ENCODE measurements at regions not wholly inside any gene's neighbourhood (a gene's known extent, or its start where the extent isn't known, plus 50 kb on each side); places are given as distances from the start of the nearest gene placed in this dataset.
A peak's percentile ranks its signal among the peaks of the same experiment; 100 is the strongest.
"Not testable (repeated sequence)": the region's sequence is repeated elsewhere in the genome, so short reads cannot be mapped to it uniquely, and the experiment has no call there.

DNA sequence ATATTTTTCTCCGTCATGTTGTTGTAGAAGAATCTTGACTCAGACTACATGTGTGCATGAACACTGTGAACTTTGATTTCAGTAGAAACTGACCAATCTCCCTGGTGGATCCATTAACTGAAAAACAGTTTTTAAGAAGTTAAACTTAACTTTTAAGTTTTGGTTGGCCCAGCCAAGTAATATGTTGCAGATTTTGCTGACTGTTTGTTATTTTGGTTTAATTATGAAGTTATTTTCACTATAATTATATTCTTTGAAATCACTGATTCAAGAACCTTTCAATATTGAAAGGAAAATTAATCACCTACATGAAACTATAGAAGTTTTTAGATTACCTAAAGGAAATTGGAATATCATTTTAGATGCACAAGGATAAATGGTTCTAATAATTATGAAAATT is 373.6 kb upstream of the COX7C start:
- no peak for DNase-seq (ENCODE audit: extremely low read depth in 1 of 11, low read depth in 9 of 11, low spot score in 4 of 11)

DNA sequence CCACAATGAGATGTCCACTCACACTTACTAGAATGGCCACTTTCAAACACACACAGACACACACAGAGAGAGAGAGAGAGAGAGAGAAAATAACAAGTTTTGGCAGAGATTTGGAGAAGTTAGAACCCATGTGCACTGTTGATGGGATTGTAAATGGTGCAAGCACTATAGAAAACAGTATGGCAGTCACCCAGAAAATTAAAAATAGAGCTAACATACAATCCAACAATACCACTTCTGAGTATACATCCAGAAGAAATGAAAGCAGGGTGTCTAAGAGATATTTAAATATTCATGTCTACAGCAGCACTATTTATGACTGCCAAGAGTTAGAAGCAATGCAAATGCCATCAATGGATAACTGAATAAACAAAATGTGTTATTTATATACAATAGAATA is 359.9 kb upstream of the COX7C start:
- DNase-seq (ENCODE audit: extremely low read depth in 1 of 11, low read depth in 9 of 11, low spot score in 4 of 11) = no peak

DNA sequence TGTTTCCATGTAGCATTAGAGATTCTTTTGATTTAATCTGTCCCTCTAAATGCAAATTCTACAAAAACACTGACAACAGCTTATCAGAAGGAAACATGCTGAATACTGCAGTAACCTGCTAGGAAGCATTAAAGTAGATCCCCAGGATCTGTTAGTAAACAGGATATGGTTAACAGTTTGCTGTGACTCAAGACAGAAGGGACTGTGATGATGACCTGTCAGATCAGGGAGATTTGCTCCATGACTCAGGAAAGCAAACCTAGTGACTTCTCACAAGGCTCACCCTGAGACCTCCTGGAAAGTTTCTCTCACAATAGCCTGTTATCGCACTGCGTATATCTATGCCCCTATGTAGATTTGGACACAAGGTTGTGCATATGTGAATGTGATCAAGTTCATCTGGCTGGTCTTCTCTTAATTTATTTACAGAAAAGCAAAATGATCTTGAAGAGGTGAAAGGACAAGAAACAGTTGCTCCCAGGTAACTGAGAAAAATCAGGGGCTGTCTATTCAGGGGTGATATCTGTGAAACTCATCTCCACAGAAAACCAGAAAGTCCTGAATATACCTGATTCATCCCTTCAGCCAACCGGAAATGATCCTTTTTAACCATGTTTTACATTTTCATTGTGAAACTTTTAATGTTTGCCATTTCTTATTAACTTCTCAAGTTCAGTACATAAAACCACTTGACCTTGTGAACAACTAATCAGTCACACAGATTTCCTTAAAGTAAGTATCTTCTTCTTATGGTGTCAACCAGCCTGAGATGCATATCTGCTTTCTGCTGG is 333.1 kb upstream of the COX7C start:
- DNase-seq (ENCODE audit: extremely low read depth in 1 of 11, low read depth in 9 of 11, low spot score in 4 of 11) = not testable (repeated sequence)

DNA sequence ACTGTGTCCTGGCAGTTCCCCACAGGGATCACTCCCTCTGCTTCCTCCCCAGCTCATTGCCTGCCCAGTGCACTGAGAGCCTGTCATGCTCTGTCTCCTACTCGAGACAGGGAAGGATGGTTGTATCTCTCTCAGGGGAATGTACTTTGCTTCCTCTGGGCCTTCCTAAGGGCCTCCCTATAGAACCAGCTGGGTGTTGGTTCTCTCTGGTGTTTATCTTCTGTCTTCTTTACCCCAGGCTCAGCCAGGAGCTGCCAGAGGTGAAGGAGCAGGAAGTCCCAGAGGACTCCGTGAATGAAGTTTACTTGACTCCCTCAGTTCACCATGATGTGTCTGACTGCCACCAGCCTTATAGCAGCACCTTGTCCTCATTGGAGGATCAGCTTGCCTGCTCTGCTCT is 330.3 kb upstream of the COX7C start:
- DNase-seq (ENCODE audit: extremely low read depth in 1 of 11, low read depth in 9 of 11, low spot score in 4 of 11) = not testable (repeated sequence)

DNA sequence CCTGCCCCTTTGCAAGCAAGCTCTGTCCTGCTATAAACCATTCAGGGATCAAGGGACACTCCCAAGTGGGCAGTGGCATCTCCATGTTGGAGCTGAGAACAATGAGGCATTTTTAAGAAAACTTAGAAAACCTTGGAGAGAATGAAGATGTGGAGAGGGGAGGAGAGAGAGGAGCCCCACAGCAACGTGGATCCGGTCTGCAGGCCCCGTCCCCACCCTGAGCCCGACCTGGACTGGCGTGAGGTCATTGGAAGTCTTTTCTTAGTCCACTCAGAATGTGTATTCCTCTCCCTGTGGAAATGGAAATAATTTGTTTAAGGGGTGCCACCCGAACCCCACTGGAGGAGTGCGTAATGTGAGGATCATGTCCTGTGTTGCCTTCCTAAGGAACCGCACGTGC is 328.0 kb upstream of the COX7C start:
- not testable (repeated sequence) for DNase-seq (ENCODE audit: extremely low read depth in 1 of 11, low read depth in 9 of 11, low spot score in 4 of 11)

DNA sequence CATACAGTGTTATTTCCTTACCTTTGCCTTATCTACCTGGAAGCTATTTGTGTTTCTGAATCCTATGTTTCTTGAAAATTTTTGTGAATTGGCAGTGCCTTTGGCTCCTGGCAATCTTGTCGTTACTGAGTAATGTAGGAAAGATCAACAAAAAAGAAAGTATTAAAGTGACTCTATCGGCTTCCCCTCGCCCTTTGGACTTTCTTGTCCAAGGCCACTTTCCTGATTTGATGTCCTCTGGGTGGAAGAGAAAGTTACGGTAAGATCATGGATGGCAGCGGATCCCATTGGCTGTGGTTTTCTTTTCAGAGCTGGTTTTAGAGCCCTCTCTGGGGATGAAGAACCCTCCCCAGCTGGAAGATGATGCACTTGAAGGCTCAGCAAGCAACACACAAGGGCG is 324.9 kb upstream of the COX7C start:
- DNase-seq (ENCODE audit: extremely low read depth in 1 of 11, low read depth in 9 of 11, low spot score in 4 of 11) = not testable (repeated sequence)

DNA sequence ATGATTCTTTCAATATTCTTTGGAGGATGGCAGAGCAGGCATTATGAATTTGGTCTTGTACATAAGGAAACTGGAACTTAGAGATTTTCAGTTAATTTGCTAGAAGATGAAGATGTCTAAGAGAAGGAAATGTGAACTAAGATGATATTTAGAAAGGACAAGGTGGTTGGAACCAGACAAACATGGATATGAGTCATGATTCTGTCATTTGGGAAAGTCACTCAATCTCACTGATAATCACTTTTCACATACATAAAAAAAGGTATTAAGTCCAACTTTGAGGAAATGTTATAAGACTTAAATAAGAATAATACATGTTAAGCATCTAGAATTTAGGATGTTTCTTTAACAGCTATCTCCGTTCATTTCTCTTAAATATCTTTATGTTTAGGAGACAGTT is 315.1 kb upstream of the COX7C start:
- not testable (repeated sequence) for DNase-seq (ENCODE audit: extremely low read depth in 1 of 11, low read depth in 9 of 11, low spot score in 4 of 11)

DNA sequence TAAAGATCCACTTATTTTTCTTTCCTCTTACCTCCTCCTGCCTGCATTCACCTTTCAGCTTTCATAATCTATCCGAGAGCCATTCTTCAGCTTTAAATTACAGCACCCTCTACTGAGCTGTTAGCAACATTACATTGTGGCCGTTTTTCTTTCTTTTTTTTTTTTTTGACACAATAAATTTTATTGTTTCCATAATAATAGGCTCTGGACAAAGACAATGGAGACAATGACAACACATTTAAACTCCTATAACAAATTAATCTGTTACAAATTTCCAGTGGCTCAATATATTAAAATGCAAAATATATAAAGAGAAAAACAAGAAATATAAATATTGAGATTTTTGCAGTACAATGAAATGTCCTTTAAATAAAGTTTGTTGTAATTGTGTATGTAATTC is 312.7 kb upstream of the COX7C start:
- not testable (repeated sequence) for DNase-seq (ENCODE audit: extremely low read depth in 1 of 11, low read depth in 9 of 11, low spot score in 4 of 11)

DNA sequence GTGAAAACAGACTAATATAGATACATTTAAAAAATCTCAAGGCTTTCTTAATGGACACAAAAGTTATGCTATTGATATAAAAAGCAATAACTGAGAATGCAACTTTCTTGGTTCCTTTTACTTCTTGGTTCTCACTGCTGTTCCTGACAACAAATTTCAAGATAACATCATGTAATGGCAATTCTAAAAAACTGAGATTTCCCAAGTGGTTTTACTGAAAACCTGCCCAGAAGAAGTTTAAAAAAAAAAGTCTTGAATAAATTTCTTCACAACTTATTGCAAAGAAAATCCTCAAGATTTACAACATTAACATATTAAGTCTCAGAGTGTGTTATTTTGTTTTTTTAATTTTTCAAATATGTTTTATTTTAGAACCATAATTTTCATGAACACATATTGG is 302.8 kb upstream of the COX7C start:
- no peak for DNase-seq (ENCODE audit: extremely low read depth in 1 of 11, low read depth in 9 of 11, low spot score in 4 of 11)

DNA sequence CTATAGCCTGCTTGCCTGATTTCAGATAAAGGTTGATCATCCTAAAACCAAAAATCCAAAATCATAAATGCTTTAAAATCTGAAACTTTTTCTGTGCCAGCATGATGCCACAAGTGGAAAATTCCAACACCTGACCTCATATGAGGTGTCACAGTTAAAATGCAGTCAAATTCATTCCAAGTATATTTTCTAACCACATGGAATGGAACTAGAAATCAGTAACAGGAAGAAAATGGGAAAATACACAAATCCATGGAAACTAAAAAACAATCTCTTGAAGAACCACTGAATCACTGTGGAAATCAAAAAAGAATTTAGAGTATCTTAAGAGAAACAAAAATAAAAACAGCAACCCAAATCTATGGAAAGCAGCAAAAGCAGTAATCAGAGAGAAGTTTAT is 297.5 kb upstream of the COX7C start:
- DNase-seq (ENCODE audit: extremely low read depth in 1 of 11, low read depth in 9 of 11, low spot score in 4 of 11) = no peak

DNA sequence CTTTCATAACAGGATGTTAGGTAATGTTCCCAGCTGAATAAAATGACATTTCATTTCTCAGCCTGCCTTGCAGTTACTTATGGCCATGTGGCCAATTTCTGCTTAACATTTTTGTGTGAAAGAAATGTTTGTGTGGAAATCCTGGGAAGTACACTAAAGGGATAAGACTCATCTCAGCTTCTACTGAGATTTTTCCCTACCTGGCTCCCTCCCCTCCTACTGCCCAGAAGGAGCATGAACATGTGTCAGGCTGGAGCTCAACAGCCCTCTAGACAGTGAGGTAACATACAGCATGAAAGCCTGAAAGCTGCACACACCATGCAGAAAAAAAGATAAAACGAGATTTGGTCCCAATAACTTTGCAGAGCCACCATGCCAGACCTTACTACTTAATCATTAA is 288.4 kb upstream of the COX7C start:
- no peak for DNase-seq (ENCODE audit: extremely low read depth in 1 of 11, low read depth in 9 of 11, low spot score in 4 of 11)

DNA sequence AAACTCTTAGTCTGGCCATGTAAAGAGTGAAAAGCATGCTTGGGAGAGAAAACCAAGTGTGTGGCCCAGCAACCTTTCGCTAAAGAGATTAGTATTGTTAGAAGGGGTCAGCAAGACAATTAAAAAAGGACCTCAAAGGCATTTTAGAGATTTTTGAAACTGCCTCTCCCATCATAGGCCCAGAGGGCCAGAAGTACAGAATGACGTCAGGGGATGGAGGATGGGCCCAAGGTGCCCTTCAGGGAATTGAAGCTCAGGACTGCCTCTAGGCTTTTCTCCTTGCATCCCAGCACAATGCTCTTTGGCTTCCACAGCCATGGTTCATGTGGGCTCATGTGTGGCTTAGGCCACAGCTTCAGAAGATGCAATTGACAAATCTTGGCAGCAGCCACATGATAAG is 287.0 kb upstream of the COX7C start:
- no peak for DNase-seq (ENCODE audit: extremely low read depth in 1 of 11, low read depth in 9 of 11, low spot score in 4 of 11)

DNA sequence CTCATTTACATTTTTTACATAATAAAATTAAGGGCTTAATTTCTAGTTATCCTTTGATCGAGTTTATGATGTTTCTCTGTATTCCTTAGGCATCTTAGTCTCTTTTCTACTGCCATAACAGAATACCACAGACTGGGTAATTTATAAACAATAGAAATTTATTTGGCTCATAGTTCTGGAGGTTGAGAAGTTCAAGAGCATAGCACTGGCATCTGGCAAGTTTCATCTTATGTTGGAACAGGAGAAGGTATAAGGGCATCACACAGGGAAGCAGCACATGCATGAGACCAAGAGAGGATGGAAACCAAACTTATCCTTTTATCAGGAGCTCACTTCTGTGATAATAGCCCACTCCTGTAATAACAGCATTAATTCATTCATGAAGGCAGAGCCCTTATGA is 284.9 kb upstream of the COX7C start:
- no peak for DNase-seq (ENCODE audit: extremely low read depth in 1 of 11, low read depth in 9 of 11, low spot score in 4 of 11)

DNA sequence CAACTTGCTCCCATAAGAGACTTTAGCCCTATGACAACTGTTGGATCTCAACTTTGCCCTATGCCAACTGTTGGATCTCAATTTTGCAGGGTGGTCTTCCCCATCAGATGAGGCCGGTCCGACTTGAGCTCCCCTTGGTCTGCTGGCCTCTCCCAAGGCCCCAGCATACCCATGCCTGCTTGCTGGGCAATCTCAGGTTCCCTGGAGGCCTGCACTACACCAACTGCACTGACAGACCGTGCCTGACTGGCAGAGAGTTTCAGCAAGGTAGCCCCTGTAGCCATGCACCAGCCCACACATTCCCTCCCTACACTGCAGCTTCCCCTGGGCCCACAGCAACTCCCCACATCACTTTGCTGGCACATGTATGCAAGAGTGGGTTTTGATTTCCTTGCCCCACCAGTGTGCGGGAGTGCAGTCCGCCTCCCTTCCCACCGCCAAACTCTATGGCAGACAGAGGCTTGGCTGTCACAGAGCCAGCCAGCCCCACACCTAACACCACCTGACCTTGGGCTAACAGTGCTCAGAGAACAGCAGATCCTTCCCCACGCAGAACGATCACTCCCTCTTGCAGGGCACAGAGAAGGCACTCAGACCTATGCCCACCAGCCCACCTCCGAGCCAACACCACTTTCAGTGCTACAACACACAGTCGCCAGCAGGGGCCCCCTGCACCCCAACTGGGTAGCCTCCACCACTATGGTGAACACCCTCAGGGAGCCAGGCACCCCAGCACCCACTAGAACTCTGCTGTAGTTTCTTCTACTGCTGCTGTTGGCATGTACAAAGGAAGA is 279.9 kb upstream of the COX7C start:
- no peak for DNase-seq (ENCODE audit: extremely low read depth in 1 of 11, low read depth in 9 of 11, low spot score in 4 of 11)

DNA sequence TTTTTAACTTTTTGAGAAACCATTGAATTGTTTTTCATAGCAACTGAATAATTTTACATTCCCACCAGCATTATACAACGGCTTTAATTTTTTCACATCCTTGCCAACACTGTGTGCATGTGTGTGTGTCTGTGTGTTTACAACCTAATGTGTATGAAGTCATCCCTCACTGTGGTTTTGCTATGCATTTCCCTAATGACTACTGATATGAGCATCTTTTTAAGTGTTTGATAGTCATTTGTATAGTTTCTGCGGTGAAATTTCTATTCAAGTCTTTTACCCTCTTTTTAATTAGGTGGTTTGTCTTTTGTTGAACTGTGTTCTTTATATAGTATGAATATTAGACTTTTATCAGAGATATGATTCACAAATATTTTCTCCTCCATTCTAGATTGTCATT is 263.1 kb upstream of the COX7C start:
- no peak for DNase-seq (ENCODE audit: extremely low read depth in 1 of 11, low read depth in 9 of 11, low spot score in 4 of 11)

DNA sequence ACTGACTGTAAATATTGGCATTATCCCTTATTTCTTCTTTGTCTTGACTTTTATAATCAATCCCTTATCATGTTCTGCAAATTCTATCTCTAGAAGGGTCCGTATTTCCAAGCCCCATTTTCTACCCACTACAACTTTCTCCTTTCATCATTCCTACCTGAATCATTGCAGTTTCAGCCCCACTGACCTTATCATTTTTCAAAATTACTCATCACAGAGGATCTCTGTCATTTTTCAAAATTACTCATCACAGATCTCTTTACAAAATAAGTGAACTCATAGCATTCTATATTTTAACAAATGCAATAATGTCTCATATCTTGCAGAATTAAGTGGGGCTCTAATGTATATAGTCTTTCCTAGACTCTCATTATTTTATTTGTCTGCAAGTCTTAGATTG is 256.9 kb upstream of the COX7C start:
- DNase-seq (ENCODE audit: extremely low read depth in 1 of 11, low read depth in 9 of 11, low spot score in 4 of 11) = no peak

DNA sequence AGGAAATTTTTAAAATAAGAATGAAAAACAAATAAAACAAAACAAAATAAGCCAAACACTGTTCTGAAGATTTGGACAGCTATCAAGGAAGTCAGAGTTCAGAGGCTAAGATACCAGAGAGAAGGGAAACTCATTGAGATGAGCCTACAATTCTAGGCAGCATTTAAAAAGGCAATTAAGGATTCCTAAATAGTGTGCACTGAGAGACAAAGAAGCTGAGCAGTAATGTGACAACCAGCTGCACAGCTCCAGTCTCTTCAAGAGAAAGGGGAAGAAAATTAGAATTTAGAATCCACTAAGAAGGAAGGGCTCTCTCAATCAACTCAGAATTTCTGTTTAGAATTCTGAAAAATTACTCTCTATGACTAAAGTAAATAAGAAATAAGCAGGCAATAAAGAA is 246.7 kb upstream of the COX7C start:
- no peak for DNase-seq (ENCODE audit: extremely low read depth in 1 of 11, low read depth in 9 of 11, low spot score in 4 of 11)

DNA sequence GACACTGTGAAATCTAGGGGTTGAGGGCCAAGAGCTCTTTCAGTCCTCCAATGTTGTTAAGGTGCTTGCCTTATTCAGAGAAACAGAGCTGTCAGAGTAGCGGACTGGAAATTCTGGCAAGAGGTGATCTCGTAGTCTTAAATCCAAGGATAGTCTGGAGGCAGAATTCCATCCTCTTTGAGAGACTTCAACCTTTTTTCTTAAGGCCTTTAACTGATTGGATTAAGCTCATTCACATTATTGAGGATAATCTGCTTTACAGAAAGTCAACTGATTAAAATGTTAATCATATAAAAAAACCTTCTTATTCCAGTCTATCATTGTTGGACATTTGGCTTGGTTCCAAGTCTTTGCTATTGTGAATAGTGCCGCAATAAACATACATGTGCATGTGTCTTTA is 243.1 kb upstream of the COX7C start:
- DNase-seq (ENCODE audit: extremely low read depth in 1 of 11, low read depth in 9 of 11, low spot score in 4 of 11) = no peak

DNA sequence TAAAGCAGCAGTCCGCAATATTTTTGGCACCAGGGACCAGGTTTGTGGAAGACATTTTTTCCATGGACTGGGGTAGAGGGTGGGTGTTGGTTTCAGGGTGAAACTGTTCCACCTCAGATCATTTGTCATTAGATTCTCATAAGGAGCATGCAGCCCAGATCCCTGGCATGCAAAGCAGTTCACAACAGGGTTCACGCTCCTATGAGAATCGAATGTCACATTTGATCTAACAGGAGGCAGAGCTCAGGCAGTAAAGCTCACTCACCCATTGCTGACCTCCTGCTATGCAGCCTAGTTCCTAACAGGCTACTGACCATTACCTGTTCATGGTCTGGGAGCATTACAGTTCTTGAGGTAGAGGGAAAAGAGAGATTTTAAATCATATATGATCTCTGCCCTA is 241.5 kb upstream of the COX7C start:
- DNase-seq (ENCODE audit: extremely low read depth in 1 of 11, low read depth in 9 of 11, low spot score in 4 of 11) = peak in 1 of 11 donors; percentile 0

DNA sequence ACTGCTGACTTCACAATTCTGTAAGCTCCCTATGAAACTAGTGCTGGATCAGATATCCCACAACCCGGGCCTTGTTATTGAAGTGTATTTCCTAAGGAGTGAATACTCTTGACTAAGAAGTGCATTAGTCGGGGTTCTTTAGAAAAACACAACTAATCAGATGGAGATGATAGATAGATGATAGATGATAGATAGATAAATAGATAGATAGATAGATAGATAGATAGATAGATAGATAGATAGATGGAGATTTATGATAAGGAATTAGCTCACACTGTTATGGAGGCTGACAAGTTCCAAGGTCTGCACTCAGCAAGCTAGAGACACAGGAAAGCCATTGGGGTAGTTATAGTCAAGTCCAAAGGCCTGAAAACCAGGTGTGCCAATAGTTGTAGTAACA is 214.6 kb upstream of the COX7C start:
- no peak for DNase-seq (ENCODE audit: extremely low read depth in 1 of 11, low read depth in 9 of 11, low spot score in 4 of 11)

DNA sequence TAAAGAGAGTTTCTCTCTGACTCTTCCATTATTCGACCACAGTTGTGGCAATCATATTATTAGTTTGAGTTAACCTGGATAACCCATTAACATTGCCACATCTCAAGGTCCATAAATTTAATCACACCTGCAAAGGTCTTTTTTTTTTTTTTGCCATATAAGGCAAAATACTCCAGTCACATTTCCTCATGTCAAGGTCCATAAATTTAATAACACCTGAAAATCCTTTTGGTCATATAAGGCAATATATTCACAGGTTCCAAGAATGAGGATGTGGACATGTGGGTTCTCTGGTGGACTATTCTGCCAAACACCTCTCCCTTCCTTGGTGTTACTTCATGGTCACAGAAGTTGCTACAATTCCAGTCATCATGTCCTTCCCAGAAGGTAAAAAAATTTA is 213.5 kb upstream of the COX7C start:
- DNase-seq (ENCODE audit: extremely low read depth in 1 of 11, low read depth in 9 of 11, low spot score in 4 of 11) = no peak

Measured in renal cortex interstitium (tissue), 11 donors.